HEK293 (cell line): ENCODE measurements at regions not wholly inside any gene's neighbourhood (a gene's known extent, or its start where the extent isn't known, plus 50 kb on each side); places are given as distances from the start of the nearest gene placed in this dataset.

Source experiments
- CTCF ChIA-PET: fragments of 350-600 bp; formaldehyde crosslinking; extraction: SDS; loops from one replicate; lab custom pipeline; 2021; ENCODE audit warnings: antibody characterized with exemption; lab: Yijun Ruan, JAX
- POLR2A ChIA-PET: fragments of 300-600 bp; formaldehyde crosslinking; extraction: SDS; loops from one replicate; lab custom pipeline; 2020; ENCODE audit warnings: antibody characterized with exemption, inconsistent platforms; lab: Yijun Ruan, JAX
- H3K27ac ChIP-seq: fragments of 200-500 bp; sonication (Bioruptor generic); 2 replicates; pipeline ENCODE4 v1.5.1; 2014; ENCODE audit warnings: low read depth, low read length, control low read depth, inconsistent platforms; ENCODE audit errors: extremely low read depth
- H3K36me3 ChIP-seq, 2 experiments: fragments of 200-500 bp in 1 of 2; sonication (Bioruptor generic) in 1 of 2; 1 replicate in 1 of 2; 2 replicates in 1 of 2; pipeline ENCODE4 v1.5.1; 2014 to 2017; ENCODE audit warnings: inconsistent platforms in 2 of 2, low read length in 2 of 2; ENCODE audit not compliant: control insufficient read depth in 2 of 2, insufficient read depth in 1 of 2
- H3K4me1 ChIP-seq: fragments of 200-500 bp; sonication (Bioruptor generic); 2 replicates; pipeline ENCODE4 v1.5.1; 2014; ENCODE audit warnings: mild to moderate bottlenecking, low read length, inconsistent platforms; ENCODE audit not compliant: control insufficient read depth, insufficient read depth
- H3K4me3 ChIP-seq: 2 replicates; pipeline ENCODE4 v1.5.1; 2011; ENCODE audit warnings: low read depth, mild to moderate bottlenecking, control low read depth, low read length, moderate library complexity
- H3K9me3 ChIP-seq: fragments of 200-500 bp; sonication (Bioruptor generic); 2 replicates; pipeline ENCODE4 v1.5.1; 2014; ENCODE audit warnings: low read depth, low read length, inconsistent platforms; ENCODE audit not compliant: control insufficient read depth, insufficient read depth
- EGR2 ChIP-seq: fragments of 450-650 bp; formaldehyde crosslinking; IDR thresholded peaks from 2 replicates; pipeline ENCODE4 v1.5.1; 2016; ENCODE audit warnings: low read depth, missing biosample characterization, missing genetic modification characterization
- HIC1 ChIP-seq: fragments of 450-650 bp; formaldehyde crosslinking; IDR thresholded peaks from 2 replicates; pipeline ENCODE4 v1.5.1; 2016; ENCODE audit warnings: missing biosample characterization, missing genetic modification characterization
- HOXD13 ChIP-seq: sonication (generic); formaldehyde crosslinking; IDR thresholded peaks from 2 replicates; pipeline ENCODE4 v1.8.0; 2022; ENCODE audit warnings: missing genetic modification reagents, borderline replicate concordance
- KLF10 ChIP-seq: fragments of 450-650 bp; IDR thresholded peaks from 2 replicates; pipeline ENCODE4 v1.5.1; 2018; ENCODE audit warnings: missing biosample characterization, mild to moderate bottlenecking, missing genetic modification characterization
- KLF16 ChIP-seq: fragments of 450-650 bp; formaldehyde crosslinking; IDR thresholded peaks from 2 replicates; pipeline ENCODE4 v1.5.1; 2017; ENCODE audit warnings: missing biosample characterization, missing genetic modification characterization
- KLF7 ChIP-seq: fragments of 450-650 bp; formaldehyde crosslinking; IDR thresholded peaks from 2 replicates; pipeline ENCODE4 v1.5.1; 2016; ENCODE audit warnings: missing biosample characterization, missing genetic modification characterization, borderline replicate concordance
- KLF9 ChIP-seq: fragments of 450-650 bp; formaldehyde crosslinking; IDR thresholded peaks from 2 replicates; pipeline ENCODE4 v1.5.1; 2016; ENCODE audit warnings: missing biosample characterization, missing genetic modification characterization, low read depth
- SALL2 ChIP-seq: fragments of 450-650 bp; formaldehyde crosslinking; IDR thresholded peaks from 2 replicates; pipeline ENCODE4 v1.5.0; 2017; ENCODE audit warnings: missing biosample characterization, mild to moderate bottlenecking, missing genetic modification characterization, borderline replicate concordance
- SCRT2 ChIP-seq: fragments of 450-650 bp; formaldehyde crosslinking; IDR thresholded peaks from 2 replicates; pipeline ENCODE4 v1.5.1; 2016; ENCODE audit warnings: missing biosample characterization, missing genetic modification characterization
- SETDB1 ChIP-seq: IDR thresholded peaks from one replicate; pipeline ENCODE4 v1.6.1; 2017; ENCODE audit warnings: mild to moderate bottlenecking, low read length, moderate library complexity, mixed read lengths; ENCODE audit not compliant: insufficient read length
- ZBTB7A ChIP-seq: fragments of 450-650 bp; formaldehyde crosslinking; IDR thresholded peaks from 2 replicates; pipeline ENCODE4 v1.5.1; 2016; ENCODE audit warnings: low read depth, missing biosample characterization, missing genetic modification characterization
- ZNF112 ChIP-seq: fragments of 450-650 bp; formaldehyde crosslinking; IDR thresholded peaks from 2 replicates; pipeline ENCODE4 v1.5.0; 2017; ENCODE audit warnings: missing biosample characterization, missing genetic modification characterization
- ZNF16 ChIP-seq: fragments of 450-650 bp; formaldehyde crosslinking; IDR thresholded peaks from 2 replicates; pipeline ENCODE4 v1.5.1; 2016; ENCODE audit warnings: low read depth, missing biosample characterization, missing genetic modification characterization
- ZNF23 ChIP-seq: fragments of 450-650 bp; formaldehyde crosslinking; IDR thresholded peaks from 2 replicates; pipeline ENCODE4 v1.5.1; 2016; ENCODE audit warnings: missing biosample characterization, missing genetic modification characterization, borderline replicate concordance
- ZNF239 ChIP-seq: fragments of 450-650 bp; formaldehyde crosslinking; IDR thresholded peaks from 2 replicates; pipeline ENCODE4 v1.5.1; 2016; ENCODE audit warnings: missing biosample characterization, missing genetic modification characterization
- ZNF248 ChIP-seq: fragments of 450-650 bp; formaldehyde crosslinking; IDR thresholded peaks from 2 replicates; pipeline ENCODE4 v1.5.1; 2017; ENCODE audit warnings: missing biosample characterization, missing genetic modification characterization
- ZNF26 ChIP-seq: fragments of 450-650 bp; formaldehyde crosslinking; IDR thresholded peaks from 2 replicates; pipeline ENCODE4 v1.5.1; 2016; ENCODE audit warnings: missing biosample characterization, missing genetic modification characterization
- ZNF311 ChIP-seq: fragments of 450-650 bp; formaldehyde crosslinking; IDR thresholded peaks from 2 replicates; pipeline ENCODE4 v1.5.1; 2017; ENCODE audit warnings: missing biosample characterization, missing genetic modification characterization, borderline replicate concordance
- ZNF391 ChIP-seq: fragments of 450-650 bp; formaldehyde crosslinking; IDR thresholded peaks from 2 replicates; pipeline ENCODE4 v1.5.1; 2016; ENCODE audit warnings: low read depth, missing biosample characterization, missing genetic modification characterization, borderline replicate concordance
- ZNF416 ChIP-seq: fragments of 450-650 bp; formaldehyde crosslinking; IDR thresholded peaks from 2 replicates; pipeline ENCODE4 v1.5.1; 2016; ENCODE audit warnings: missing biosample characterization, missing genetic modification characterization
- ZNF433 ChIP-seq: fragments of 450-650 bp; formaldehyde crosslinking; IDR thresholded peaks from 2 replicates; pipeline ENCODE4 v1.5.1; 2016; ENCODE audit warnings: missing biosample characterization, missing genetic modification characterization, low read depth
- ZNF449 ChIP-seq: fragments of 450-650 bp; formaldehyde crosslinking; IDR thresholded peaks from 2 replicates; pipeline ENCODE4 v1.5.1; 2017; ENCODE audit warnings: missing biosample characterization, mild to moderate bottlenecking, missing genetic modification characterization, moderate library complexity
- ZNF549 ChIP-seq: fragments of 450-650 bp; IDR thresholded peaks from 2 replicates; pipeline ENCODE4 v1.5.1; 2018; ENCODE audit warnings: missing biosample characterization, missing genetic modification characterization, mild to moderate bottlenecking, inconsistent platforms, moderate library complexity
- ZNF623 ChIP-seq: fragments of 450-650 bp; formaldehyde crosslinking; IDR thresholded peaks from 2 replicates; pipeline ENCODE4 v1.5.1; 2016; ENCODE audit warnings: missing biosample characterization, missing genetic modification characterization
- ZNF654 ChIP-seq: fragments of 450-650 bp; formaldehyde crosslinking; IDR thresholded peaks from 2 replicates; pipeline ENCODE4 v1.5.1; 2016; ENCODE audit warnings: low read depth, missing biosample characterization, missing genetic modification characterization
- ZNF658 ChIP-seq: fragments of 450-650 bp; formaldehyde crosslinking; IDR thresholded peaks from 2 replicates; pipeline ENCODE4; 2016; ENCODE audit warnings: missing biosample characterization, missing genetic modification characterization
- ZNF747 ChIP-seq: fragments of 450-650 bp; formaldehyde crosslinking; IDR thresholded peaks from 2 replicates; pipeline ENCODE4 v1.5.1; 2016; ENCODE audit warnings: missing biosample characterization, missing genetic modification characterization
- ZNF76 ChIP-seq: fragments of 450-650 bp; formaldehyde crosslinking; IDR thresholded peaks from 2 replicates; pipeline ENCODE4; 2016; ENCODE audit warnings: low read depth, missing biosample characterization, missing genetic modification characterization, borderline replicate concordance
- ZNF792 ChIP-seq: fragments of 450-650 bp; formaldehyde crosslinking; IDR thresholded peaks from 2 replicates; pipeline ENCODE4 v1.5.1; 2016; ENCODE audit warnings: missing biosample characterization, missing genetic modification characterization
- ZSCAN30 ChIP-seq: fragments of 450-650 bp; IDR thresholded peaks from 2 replicates; pipeline ENCODE4 v1.5.1; 2018; ENCODE audit warnings: missing biosample characterization, mild to moderate bottlenecking, missing genetic modification characterization, moderate library complexity

- TF ChIP-seq HIC1 (tag by site-specific recombination): no peak
- no peak for TF ChIP-seq ZNF76
- no peak for TF ChIP-seq ZNF433 (tag by site-specific recombination)
Measured at GRCh38 chr2:172358691-172359556, 68.5 kb upstream of the ITGA6 start (continued).

GRCh38 chr2:172361360-172361759 is 66.0 kb upstream of the ITGA6 start:
- ChIA-PET CTCF (no interaction called here), POLR2A (no interaction called here)
- Histone ChIP-seq H3K36me3 (no peaks in the 10 kb centered on the region), H3K27ac (no peak overlapping the region), H3K4me3 (no peak overlapping the region), H3K4me1 (no peaks in the 10 kb centered on the region), H3K9me3 (no peaks in the 10 kb centered on the region)
- TF ChIP-seq KLF9 (tag by site-specific recombination) (no peak), ZNF654 (no peak), ZNF112 (tag by site-specific recombination) (no peak), ZNF449 (no peak), ZNF792 (tag by site-specific recombination) (no peak), HOXD13 (CRISPR knock-in tag) (no peak), ZNF549 (no peak), ZNF416 (tag by site-specific recombination) (no peak), ZNF623 (no peak), ZNF658 (tag by site-specific recombination) (no peak), ZNF16 (no peak), KLF10 (tag by site-specific recombination) (no peak), SALL2 (tag by site-specific recombination) (no peak), ZNF26 (tag by site-specific recombination) (no peak), ZBTB7A (tag by site-specific recombination) (no peak), ZNF23 (no peak)

GRCh38 chr2:172361840-172362239 is 65.5 kb upstream of the ITGA6 start:
- no peaks in the 10 kb centered on the region for H3K36me3 ChIP-seq
- no peaks in the 10 kb centered on the region for H3K9me3 ChIP-seq
- H3K4me3 ChIP-seq: no peak overlapping the region
- CTCF ChIA-PET: no interaction called here
- H3K4me1 ChIP-seq: no peaks in the 10 kb centered on the region
- POLR2A ChIA-PET: no interaction called here
- H3K27ac ChIP-seq: no peak overlapping the region
- TF ChIP-seq ZNF239 (no peak), EGR2 (tag by site-specific recombination) (no peak), KLF16 (tag by site-specific recombination) (no peak), ZNF391 (no peak), ZNF311 (tag by site-specific recombination) (no peak), ZNF747 (tag by site-specific recombination) (no peak), KLF7 (tag by site-specific recombination) (no peak), ZNF248 (tag by site-specific recombination) (no peak), SCRT2 (tag by site-specific recombination) (no peak), ZSCAN30 (tag by site-specific recombination) (no peak), SETDB1 (no peak)
